AG04450 (cell line): ENCODE measurements at regions not wholly inside any gene's neighbourhood (a gene's known extent, or its start where the extent isn't known, plus 50 kb on each side); places are given as distances from the start of the nearest gene placed in this dataset.

Source experiments
- CTCF ChIA-PET: fragments of 300-600, 350-600 bp; formaldehyde crosslinking; extraction: SDS; loops from one replicate; lab custom pipeline; 2022; ENCODE audit warnings: antibody characterized with exemption, inconsistent platforms; lab: Charles Lee
- POLR2A ChIA-PET: fragments of 350-600 bp; formaldehyde crosslinking; extraction: SDS; loops from one replicate; lab custom pipeline; 2021; ENCODE audit warnings: antibody characterized with exemption, inconsistent platforms; lab: Yijun Ruan, JAX
- DNase-seq: peaks from one replicate; pipeline ENCODE4 v3.0.0-alpha.2; 2011; ENCODE audit warnings: low read depth, low spot score
- H3K27ac ChIP-seq: one replicate; pipeline ENCODE4 v1.5.1; 2012; ENCODE audit warnings: low read depth, low read length, control low read depth
- H3K27me3 ChIP-seq: one replicate; pipeline ENCODE4 v1.6.0; 2012; ENCODE audit warnings: low read length; ENCODE audit not compliant: control insufficient read depth, insufficient read depth
- H3K4me3 ChIP-seq: 2 replicates; pipeline ENCODE4 v1.5.1; 2011; ENCODE audit warnings: mild to moderate bottlenecking, low read depth, low read length, control low read depth
- H3K9me3 ChIP-seq: 2 replicates; pipeline ENCODE4 v1.5.1; 2012; ENCODE audit warnings: low read length; ENCODE audit not compliant: control insufficient read depth, insufficient read depth
- TF ChIP-seq, protein P1 (sequence below): IDR thresholded peaks from 2 replicates; pipeline ENCODE4 v1.5.1; 2011; ENCODE audit warnings: low read depth, low read length, control low read depth, inconsistent platforms

DNA sequence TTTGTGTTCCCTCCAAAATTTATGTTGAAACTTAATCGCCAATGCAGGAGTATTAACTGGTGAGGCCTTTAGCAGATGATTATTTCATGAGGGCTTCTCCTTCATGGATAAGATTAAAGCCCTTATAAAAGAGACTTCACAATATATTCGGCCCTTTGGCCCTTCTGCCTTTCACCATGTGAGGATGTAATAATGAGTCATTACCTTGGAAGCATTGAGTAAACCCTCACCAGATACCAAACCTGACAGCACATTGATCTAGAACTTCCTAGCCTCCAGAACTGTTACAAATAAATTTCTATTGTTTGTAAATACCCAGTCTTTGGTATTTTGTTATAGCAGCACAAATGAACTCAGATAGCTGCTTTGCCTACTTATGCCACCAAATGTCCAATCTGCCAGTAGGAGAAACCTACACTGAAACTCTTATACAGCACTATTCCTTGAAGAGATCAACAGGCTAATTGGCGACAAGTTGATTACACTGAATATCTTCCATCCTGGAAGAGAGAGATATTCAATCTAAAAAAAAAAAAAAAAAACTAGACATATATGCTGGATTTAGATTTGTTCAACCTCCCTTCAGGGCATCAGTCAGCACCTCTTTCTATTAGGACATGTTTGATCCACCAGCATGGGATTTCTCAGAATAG, 125.9 kb upstream of the COL5A2 start:
- Histone ChIP-seq H3K27ac (no peak overlapping the region), H3K27me3 (no peaks in the 10 kb centered on the region), H3K9me3 (no peaks in the 10 kb centered on the region), H3K4me3 (no peak overlapping the region)
- DNase-seq, result no peak
- ChIA-PET POLR2A (no interaction called here), CTCF (no interaction called here)
- TF ChIP-seq, protein P1, sequence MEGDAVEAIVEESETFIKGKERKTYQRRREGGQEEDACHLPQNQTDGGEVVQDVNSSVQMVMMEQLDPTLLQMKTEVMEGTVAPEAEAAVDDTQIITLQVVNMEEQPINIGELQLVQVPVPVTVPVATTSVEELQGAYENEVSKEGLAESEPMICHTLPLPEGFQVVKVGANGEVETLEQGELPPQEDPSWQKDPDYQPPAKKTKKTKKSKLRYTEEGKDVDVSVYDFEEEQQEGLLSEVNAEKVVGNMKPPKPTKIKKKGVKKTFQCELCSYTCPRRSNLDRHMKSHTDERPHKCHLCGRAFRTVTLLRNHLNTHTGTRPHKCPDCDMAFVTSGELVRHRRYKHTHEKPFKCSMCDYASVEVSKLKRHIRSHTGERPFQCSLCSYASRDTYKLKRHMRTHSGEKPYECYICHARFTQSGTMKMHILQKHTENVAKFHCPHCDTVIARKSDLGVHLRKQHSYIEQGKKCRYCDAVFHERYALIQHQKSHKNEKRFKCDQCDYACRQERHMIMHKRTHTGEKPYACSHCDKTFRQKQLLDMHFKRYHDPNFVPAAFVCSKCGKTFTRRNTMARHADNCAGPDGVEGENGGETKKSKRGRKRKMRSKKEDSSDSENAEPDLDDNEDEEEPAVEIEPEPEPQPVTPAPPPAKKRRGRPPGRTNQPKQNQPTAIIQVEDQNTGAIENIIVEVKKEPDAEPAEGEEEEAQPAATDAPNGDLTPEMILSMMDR, result no peak

DNA sequence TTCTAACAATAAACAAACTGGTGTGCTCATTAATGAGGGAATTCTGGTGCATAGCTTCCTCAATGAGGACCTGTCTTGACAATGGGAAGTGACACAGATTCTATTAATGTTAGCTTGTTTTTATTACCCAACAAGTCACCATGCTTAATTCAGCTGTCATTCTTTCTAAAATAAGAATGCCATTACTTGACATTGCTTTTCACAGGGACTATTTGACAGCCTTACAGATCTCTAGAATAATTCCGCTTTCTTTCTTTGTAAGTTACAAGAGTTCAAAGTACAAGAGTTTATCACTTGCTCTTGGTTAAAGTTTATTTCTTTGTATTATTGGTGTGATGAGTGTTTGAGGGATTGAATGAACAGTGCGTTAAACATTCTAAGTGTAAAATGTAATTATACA, 127.0 kb upstream of the COL5A2 start:
- no peak for DNase-seq
- H3K9me3 ChIP-seq, result peaks cover 2% of the 10 kb centered on the region; the same call in 1 of the 2 replicates
- no peaks in the 10 kb centered on the region for H3K27me3 ChIP-seq
- no peak overlapping the region for H3K27ac ChIP-seq
- POLR2A ChIA-PET, result no interaction called here
- no peak overlapping the region for H3K4me3 ChIP-seq
- CTCF ChIA-PET, result no interaction called here
- TF ChIP-seq, protein P1, result no peak

DNA sequence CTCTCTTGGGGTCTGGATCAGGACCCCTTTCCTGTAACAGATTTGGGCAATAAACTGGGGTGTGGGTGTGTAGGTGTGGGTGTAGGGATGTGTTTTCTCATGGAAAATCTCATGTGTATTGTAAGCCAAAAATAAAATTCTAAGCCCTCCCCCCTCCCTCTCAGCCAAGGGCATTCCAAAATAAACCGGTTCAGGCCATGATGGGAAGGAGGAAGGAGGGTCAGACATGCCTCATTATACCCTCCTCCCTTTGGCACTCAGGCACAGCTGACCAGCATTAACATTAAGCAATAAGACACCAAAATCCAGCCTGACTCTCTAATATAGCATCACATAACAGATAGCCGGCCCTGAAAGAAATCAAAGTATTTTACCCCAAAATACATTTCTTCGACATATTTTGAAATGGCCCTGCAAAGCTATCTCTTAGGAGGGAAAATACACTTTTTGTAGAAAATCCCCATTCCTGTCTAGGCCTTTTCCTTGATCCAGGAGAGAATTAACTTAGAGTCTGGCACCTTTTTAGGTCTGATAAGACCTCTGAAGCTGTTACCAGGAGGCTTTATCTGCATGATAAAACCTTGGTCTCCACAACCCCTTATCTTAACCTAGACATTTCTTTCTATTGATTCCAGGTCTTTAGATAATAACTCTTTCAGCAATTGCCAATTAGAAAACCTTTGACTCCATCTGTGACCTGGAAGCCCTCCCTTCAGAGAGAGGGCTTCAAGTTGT, 128.7 kb upstream of the COL5A2 start:
- ChIA-PET CTCF (no interaction called here), POLR2A (no interaction called here)
- TF ChIP-seq, protein P1, result no peak
- peaks cover 5% of the 10 kb centered on the region; the same call in 1 of the 2 replicates for H3K9me3 ChIP-seq
- no peak overlapping the region for H3K27ac ChIP-seq
- DNase-seq, result no peak
- H3K4me3 ChIP-seq, result no peak overlapping the region
- no peaks in the 10 kb centered on the region for H3K27me3 ChIP-seq

DNA sequence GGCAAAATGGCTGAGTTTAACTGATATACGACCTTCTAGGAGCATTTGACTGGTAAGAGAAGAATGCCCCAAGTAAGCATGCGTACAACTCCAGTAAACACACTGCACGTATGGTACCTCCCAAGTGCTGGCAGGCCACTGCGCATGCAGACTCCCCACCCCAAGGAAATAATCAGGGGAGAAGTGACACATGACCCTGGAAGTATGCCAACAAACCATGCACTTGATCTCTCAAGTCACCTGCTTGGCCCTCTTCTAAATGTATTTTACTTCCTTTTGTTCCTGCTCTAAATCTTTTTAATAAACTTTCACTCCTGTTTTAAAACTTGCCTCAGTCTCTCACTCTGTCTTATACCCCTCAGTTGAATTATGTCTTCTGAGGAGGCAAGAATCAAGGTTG, 129.8 kb upstream of the COL5A2 start:
- ChIA-PET POLR2A (no interaction called here), CTCF (no interaction called here)
- no peak overlapping the region for H3K27ac ChIP-seq
- H3K4me3 ChIP-seq, result no peak overlapping the region
- TF ChIP-seq, protein P1, result no peak
- H3K27me3 ChIP-seq, result no peaks in the 10 kb centered on the region
- no peak for DNase-seq
- H3K9me3 ChIP-seq, result peaks cover 5% of the 10 kb centered on the region; the same call in 1 of the 2 replicates

DNA sequence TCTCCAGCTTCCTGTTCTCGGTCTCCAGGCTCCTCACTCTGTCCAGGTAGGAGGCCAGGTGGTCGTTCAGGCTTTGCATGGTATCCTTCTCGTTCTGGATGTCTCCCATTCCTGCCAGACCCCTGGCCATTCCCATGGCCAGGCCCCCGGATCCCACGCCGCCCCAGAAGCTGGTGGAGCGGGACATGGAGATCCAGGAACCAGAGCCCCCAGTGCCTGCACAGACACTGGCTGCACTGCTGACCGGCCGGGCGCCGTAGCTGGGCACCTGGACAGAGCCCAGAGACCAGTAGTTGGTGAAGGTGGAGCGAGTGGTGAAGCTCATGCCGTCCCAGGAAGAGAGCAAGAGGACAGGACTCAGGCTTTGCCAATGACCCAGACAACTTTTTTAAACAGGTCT, 129.1 kb upstream of the WDR75 start:
- no peak overlapping the region for H3K4me3 ChIP-seq
- no peak for DNase-seq
- TF ChIP-seq, protein P1, result no peak
- H3K9me3 ChIP-seq, result peaks cover 5% of the 10 kb centered on the region; the same call in 1 of the 2 replicates
- POLR2A ChIA-PET, result no interaction called here
- CTCF ChIA-PET, result no interaction called here
- no peaks in the 10 kb centered on the region for H3K27me3 ChIP-seq
- no peak overlapping the region for H3K27ac ChIP-seq
